T-helper 2 cell treated with Interferon-gamma antibody and Interleukin-4, amounts not matched to agents 5 μg/mL and 100 μg/mL, for 36 hours (primary cell): ENCODE measurements at regions not wholly inside any gene's neighbourhood (a gene's known extent, or its start where the extent isn't known, plus 50 kb on each side); places are given as distances from the start of the nearest gene placed in this dataset.

Source experiments
- DNase-seq: peaks from one replicate; pipeline ENCODE4 v3.0.0; 2021; ENCODE audit warnings: low spot score
- H3K27ac Mint-ChIP-seq: one replicate; pipeline ENCODE4 v1.8.0; 2021; ENCODE audit warnings: mild to moderate bottlenecking, mixed read lengths
- H3K27me3 Mint-ChIP-seq: one replicate; pipeline ENCODE4 v1.8.0; 2021; ENCODE audit warnings: low read depth, mixed read lengths
- H3K36me3 Mint-ChIP-seq: one replicate; pipeline ENCODE4 v1.8.0; 2021; ENCODE audit warnings: low read depth, mixed read lengths
- H3K4me1 Mint-ChIP-seq: one replicate; pipeline ENCODE4 v1.8.0; 2021; ENCODE audit warnings: low read depth, mixed read lengths
- H3K4me3 Mint-ChIP-seq: one replicate; pipeline ENCODE4 v1.8.0; 2022; ENCODE audit warnings: mild to moderate bottlenecking, moderate library complexity, mixed read lengths
- H3K9me3 Mint-ChIP-seq: one replicate; pipeline ENCODE4 v1.8.0; 2021; ENCODE audit warnings: mixed read lengths

- peaks cover 17% of the 10 kb centered on the region for H3K9me3 Mint-ChIP-seq
- no peak overlapping the region for H3K4me3 Mint-ChIP-seq
- H3K27me3 Mint-ChIP-seq = no peaks in the 10 kb centered on the region
- peaks cover 4% of the 10 kb centered on the region for H3K4me1 Mint-ChIP-seq
- no peak for DNase-seq
- no peak overlapping the region for H3K27ac Mint-ChIP-seq
- no peaks in the 10 kb centered on the region for H3K36me3 Mint-ChIP-seq
Measured at GRCh38 chrX:46306103-46306502, 239.1 kb downstream of the ZNF674 start.

GRCh38 chrX:46305431-46305830 lies 239.8 kb downstream of the ZNF674 start:
- no peaks in the 10 kb centered on the region for H3K4me1 Mint-ChIP-seq
- H3K9me3 Mint-ChIP-seq = peaks cover 17% of the 10 kb centered on the region
- H3K27ac Mint-ChIP-seq = no peak overlapping the region
- no peak for DNase-seq
- H3K27me3 Mint-ChIP-seq = no peaks in the 10 kb centered on the region
- H3K36me3 Mint-ChIP-seq = no peaks in the 10 kb centered on the region
- H3K4me3 Mint-ChIP-seq = no peak overlapping the region

- no peak for DNase-seq
- Mint-ChIP-seq H3K36me3 (no peaks in the 10 kb centered on the region), H3K4me1 (no peaks in the 10 kb centered on the region), H3K27me3 (no peaks in the 10 kb centered on the region), H3K27ac (no peak overlapping the region), H3K4me3 (no peak overlapping the region), H3K9me3 (peaks cover 17% of the 10 kb centered on the region)
Measured at GRCh38 chrX:46301903-46302302, 243.3 kb downstream of the ZNF674 start.

- H3K4me3 Mint-ChIP-seq = no peak overlapping the region
- no peaks in the 10 kb centered on the region for H3K9me3 Mint-ChIP-seq
- H3K27me3 Mint-ChIP-seq = no peaks in the 10 kb centered on the region
- no peak overlapping the region for H3K27ac Mint-ChIP-seq
- H3K36me3 Mint-ChIP-seq = no peaks in the 10 kb centered on the region
- no peak for DNase-seq
- no peaks in the 10 kb centered on the region for H3K4me1 Mint-ChIP-seq
Measured at GRCh38 chrX:46298821-46299220, 246.4 kb downstream of the ZNF674 start.

- H3K36me3 Mint-ChIP-seq = no peaks in the 10 kb centered on the region
- H3K4me1 Mint-ChIP-seq = no peaks in the 10 kb centered on the region
- H3K27ac Mint-ChIP-seq = no peak overlapping the region
- no peaks in the 10 kb centered on the region for H3K27me3 Mint-ChIP-seq
- DNase-seq = no peak
- no peak overlapping the region for H3K4me3 Mint-ChIP-seq
- no peaks in the 10 kb centered on the region for H3K9me3 Mint-ChIP-seq
Measured at GRCh38 chrX:46295963-46296362, 249.3 kb downstream of the ZNF674 start.

- DNase-seq = no peak
- no peak overlapping the region for H3K4me3 Mint-ChIP-seq
- H3K27me3 Mint-ChIP-seq = no peaks in the 10 kb centered on the region
- H3K27ac Mint-ChIP-seq = no peak overlapping the region
- no peaks in the 10 kb centered on the region for H3K36me3 Mint-ChIP-seq
- no peaks in the 10 kb centered on the region for H3K9me3 Mint-ChIP-seq
- H3K4me1 Mint-ChIP-seq = no peaks in the 10 kb centered on the region
Measured at GRCh38 chrX:46294234-46294633, 251.0 kb downstream of the ZNF674 start.

GRCh38 chrX:46279925-46280313 lies 265.3 kb downstream of the ZNF674 start:
- Mint-ChIP-seq H3K4me1 (peaks cover 20% of the 10 kb centered on the region), H3K27me3 (no peaks in the 10 kb centered on the region), H3K36me3 (no peaks in the 10 kb centered on the region), H3K27ac (no peak overlapping the region), H3K4me3 (peak overlapping the region; percentile 65), H3K9me3 (no peaks in the 10 kb centered on the region)
- no peak for DNase-seq

GRCh38 chrX:46279214-46279924 lies 265.9 kb downstream of the ZNF674 start:
- H3K4me1 Mint-ChIP-seq = peaks cover 20% of the 10 kb centered on the region

GRCh38 chrX:46278572-46278971 lies 266.6 kb downstream of the ZNF674 start:
- Mint-ChIP-seq H3K4me1 (peaks cover 20% of the 10 kb centered on the region), H3K9me3 (peaks cover 7% of the 10 kb centered on the region), H3K4me3 (peak overlapping the region; percentile 65), H3K27me3 (no peaks in the 10 kb centered on the region), H3K27ac (no peak overlapping the region), H3K36me3 (no peaks in the 10 kb centered on the region)
- DNase-seq = no peak

More at GRCh38 chrX:46279214-46279924, 265.9 kb downstream of the ZNF674 start:
- H3K27ac Mint-ChIP-seq = peak overlapping the region; percentile 77
- H3K27me3 Mint-ChIP-seq = no peaks in the 10 kb centered on the region
- no peaks in the 10 kb centered on the region for H3K36me3 Mint-ChIP-seq
- peak; percentile 33 for DNase-seq
- H3K9me3 Mint-ChIP-seq = no peaks in the 10 kb centered on the region
- H3K4me3 Mint-ChIP-seq = peak overlapping the region; percentile 65

- Mint-ChIP-seq H3K9me3 (no peaks in the 10 kb centered on the region), H3K36me3 (no peaks in the 10 kb centered on the region), H3K4me1 (no peaks in the 10 kb centered on the region), H3K27me3 (peaks cover 2% of the 10 kb centered on the region), H3K27ac (no peak overlapping the region), H3K4me3 (no peak overlapping the region)
- DNase-seq = no peak
Measured at GRCh38 chrX:46268412-46268811, 276.8 kb downstream of the ZNF674 start.

GRCh38 chrX:46263494-46263893 lies 281.7 kb downstream of the ZNF674 start:
- peaks cover 2% of the 10 kb centered on the region for H3K27me3 Mint-ChIP-seq
- no peak overlapping the region for H3K4me3 Mint-ChIP-seq

GRCh38 chrX:46262304-46262703 lies 282.9 kb downstream of the ZNF674 start:
- Mint-ChIP-seq H3K36me3 (no peaks in the 10 kb centered on the region), H3K9me3 (no peaks in the 10 kb centered on the region), H3K4me1 (no peaks in the 10 kb centered on the region), H3K27ac (no peak overlapping the region), H3K27me3 (peaks cover 2% of the 10 kb centered on the region), H3K4me3 (no peak overlapping the region)
- no peak for DNase-seq

More at GRCh38 chrX:46263494-46263893, 281.7 kb downstream of the ZNF674 start:
- Mint-ChIP-seq H3K4me1 (no peaks in the 10 kb centered on the region), H3K27ac (no peak overlapping the region), H3K36me3 (no peaks in the 10 kb centered on the region), H3K9me3 (no peaks in the 10 kb centered on the region)
- no peak for DNase-seq

- Mint-ChIP-seq H3K36me3 (no peaks in the 10 kb centered on the region), H3K27me3 (peaks cover 2% of the 10 kb centered on the region), H3K4me1 (no peaks in the 10 kb centered on the region), H3K9me3 (no peaks in the 10 kb centered on the region), H3K4me3 (no peak overlapping the region), H3K27ac (no peak overlapping the region)
- DNase-seq = no peak
Measured at GRCh38 chrX:46260499-46260898, 284.7 kb downstream of the ZNF674 start.

GRCh38 chrX:46258356-46258755 lies 286.9 kb downstream of the ZNF674 start:
- no peaks in the 10 kb centered on the region for H3K27me3 Mint-ChIP-seq
- H3K4me1 Mint-ChIP-seq = no peaks in the 10 kb centered on the region

GRCh38 chrX:46257451-46257879 lies 287.8 kb downstream of the ZNF674 start:
- H3K4me1 Mint-ChIP-seq = no peaks in the 10 kb centered on the region
- no peak overlapping the region for H3K27ac Mint-ChIP-seq
- H3K4me3 Mint-ChIP-seq = no peak overlapping the region

More at GRCh38 chrX:46258356-46258755, 286.9 kb downstream of the ZNF674 start:
- Mint-ChIP-seq H3K9me3 (no peaks in the 10 kb centered on the region), H3K36me3 (no peaks in the 10 kb centered on the region), H3K27ac (no peak overlapping the region), H3K4me3 (no peak overlapping the region)
- DNase-seq = no peak

More at GRCh38 chrX:46257451-46257879, 287.8 kb downstream of the ZNF674 start:
- H3K36me3 Mint-ChIP-seq = no peaks in the 10 kb centered on the region
- no peaks in the 10 kb centered on the region for H3K9me3 Mint-ChIP-seq
- no peak for DNase-seq
- no peaks in the 10 kb centered on the region for H3K27me3 Mint-ChIP-seq
